ENCODE measurements at regions not wholly inside any gene's neighbourhood (a gene's known extent, or its start where the extent isn't known, plus 50 kb on each side); places are given as distances from the start of the nearest gene placed in this dataset.

- TF ChIP-seq POLR2A (IDR thresholded peaks at IDR 0.05) = no peak
- TF ChIP-seq CTCF (IDR thresholded peaks at IDR 0.05) = no peak
Observed at GRCh38 chr5:73392775-73393174, 55.8 kb downstream of the FOXD1 start.

All from ovary (tissue), 3 donors.